Right lobe of liver (tissue), 6 donors: ENCODE measurements at regions not wholly inside any gene's neighbourhood (a gene's known extent, or its start where the extent isn't known, plus 50 kb on each side); places are given as distances from the start of the nearest gene placed in this dataset.
"Not testable (repeated sequence)": the region's sequence is repeated elsewhere in the genome, so short reads cannot be mapped to it uniquely, and the experiment has no call there.

ENCODE experiments used
- ATAC-seq, 4 donors: fragments of 200-7000 bp; cut with Tn5 transposase; one replicate each; pipeline ENCODE4 v1.9.1; 2020; ENCODE audit warnings: mild to moderate bottlenecking in 4 of 4, moderate library complexity in 4 of 4
- DNase-seq, 3 donors: peaks; one replicate each; pipeline ENCODE4 v3.0.0-alpha.2; 2020
- H3K27ac ChIP-seq, 3 donors: fragments of 200-600 bp; one replicate each; pipeline ENCODE4 v1.8.0; 2022
- H3K27me3 ChIP-seq, 2 donors: fragments of 200-600 bp; one replicate each; pipeline ENCODE4 v1.8.0; 2022
- H3K36me3 ChIP-seq, 4 donors: fragments of 200-600 bp; sonication (generic) in 1 of 4; one replicate each; pipeline versions ENCODE4 v1.5.1 to v1.8.0; 2017 to 2022; ENCODE audit warnings: control low read depth in 1 of 4
- H3K4me1 ChIP-seq, 4 donors: fragments of 200-600 bp; sonication (generic) in 1 of 4; one replicate each; pipeline versions ENCODE4 v1.5.1 to v1.8.0; 2017 to 2022; ENCODE audit warnings: control low read depth in 1 of 4
- H3K4me3 ChIP-seq, 3 donors: fragments of 200-600 bp; one replicate each; pipeline ENCODE4 v1.8.0; 2022
- H3K9me3 ChIP-seq, 4 donors: fragments of 200-600 bp; sonication (generic) in 1 of 4; one replicate each; pipeline versions ENCODE4 v1.5.1 to v1.8.0; 2017 to 2022; ENCODE audit warnings: control low read depth in 1 of 4
- CTCF ChIP-seq, 4 donors: fragments of 200-600 bp in 3 of 4; fragments of 450-650 bp in 1 of 4; IDR thresholded peaks; one replicate each; pipeline versions ENCODE4 v1.5.1 to v1.8.0; 2016 to 2022; ENCODE audit warnings: antibody characterized with exemption in 4 of 4, mild to moderate bottlenecking in 2 of 4
- POLR2A ChIP-seq: fragments of 450-650 bp; IDR thresholded peaks from one replicate; pipeline ENCODE4 v1.6.1; 2017; ENCODE audit warnings: antibody characterized with exemption, mild to moderate bottlenecking
- WGBS: methylation state at CpG from one replicate; pipeline ENCODE4 v1.1.6; 2018; ENCODE audit warnings: low coverage, low lambda C conversion rate; ENCODE audit not compliant: insufficient coverage; ENCODE audit errors: missing lambda C conversion rate; 5-methylcytosine and 5-hydroxymethylcytosine counted together
- intact Hi-C, 2 donors: fragments of 100-400 bp; cut with DNase I; formaldehyde crosslinking; loops; one replicate each; pipeline versions ENCODE4 v1.11.2 to v1.14.1; 2022
- donor health status: DM: no; HTN: yes; CAD: no.
- donor health status: DM: no; HTN: no; CAD: no.
- donor health status: DM: no; HTN: no; CAD: no.
- donor health status: DM: no; HTN: yes; CAD: no.
- donor health status: DM: no; HTN: yes; CAD: no.

- Histone ChIP-seq H3K27me3 (no peaks in the 10 kb centered on the region), H3K9me3 (no peaks in the 10 kb centered on the region), H3K27ac (no peak overlapping the region), H3K4me3 (no peak overlapping the region), H3K36me3 (no peaks in the 10 kb centered on the region), H3K4me1 (no peaks in the 10 kb centered on the region)
- DNase-seq, result no peak
- 81% methylated on average over 2 of the region's 2 CpGs for WGBS
- no peak for ATAC-seq
- no peak for TF ChIP-seq POLR2A
- TF ChIP-seq CTCF (IDR thresholded peaks at IDR 0.05), result no peak
- intact Hi-C loops, result no loop called here
These were observed 162.9 kb upstream of the KYNU start for GRCh38 chr2:142714600-142714999.

DNA sequence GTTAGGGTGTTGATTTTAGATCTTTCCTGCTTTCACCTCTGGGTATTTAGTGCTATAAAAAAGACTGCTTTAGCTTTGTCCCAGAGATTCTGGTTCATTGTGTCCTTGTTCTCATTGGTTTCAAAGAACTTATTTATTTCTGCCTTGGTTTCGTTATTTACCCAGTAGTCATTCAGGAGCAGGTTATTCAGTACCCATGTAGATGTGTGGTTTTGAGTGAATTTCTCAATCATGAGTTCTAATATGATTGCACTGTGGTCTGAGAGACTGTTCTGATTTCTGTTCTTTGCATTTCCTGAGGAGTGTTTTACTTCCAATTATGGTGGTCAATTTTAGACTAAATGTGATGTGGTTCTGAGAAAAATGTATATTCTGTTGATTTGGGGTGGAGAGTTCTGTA is 167.1 kb upstream of the KYNU start:
- no peaks in the 10 kb centered on the region for H3K9me3 ChIP-seq
- intact Hi-C loops, result no loop called here

DNA sequence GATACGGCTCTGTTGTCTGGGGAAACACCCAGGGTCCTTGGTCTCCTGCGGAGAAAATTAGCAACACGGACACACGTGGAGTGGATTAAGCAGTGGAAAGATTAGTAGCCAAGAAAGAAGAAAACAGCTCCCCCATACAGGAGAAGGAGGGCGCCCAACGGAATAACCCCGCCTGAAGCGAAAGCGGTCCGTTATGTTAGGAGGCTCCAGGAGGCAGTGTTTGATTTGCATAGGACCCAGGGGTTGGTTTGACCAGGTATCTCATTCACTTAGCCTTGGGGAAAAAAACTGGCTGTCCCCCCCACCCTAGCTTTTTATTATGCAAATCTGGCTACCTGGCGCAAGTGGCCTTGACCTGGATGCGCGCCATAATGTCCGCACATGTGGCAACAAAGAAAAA is 170.1 kb upstream of the KYNU start:
- DNase-seq (no peak), ATAC-seq (no peak)
- 76% methylated on average over 8 of the region's 14 CpGs for WGBS
- Histone ChIP-seq H3K36me3 (no peaks in the 10 kb centered on the region), H3K27me3 (no peaks in the 10 kb centered on the region), H3K9me3 (no peaks in the 10 kb centered on the region), H3K27ac (no peak overlapping the region), H3K4me1 (no peaks in the 10 kb centered on the region), H3K4me3 (no peak overlapping the region)
- TF ChIP-seq POLR2A (no peak), CTCF (IDR thresholded peaks at IDR 0.05) (no peak)
- intact Hi-C loops, result no loop called here

More for the DNA sequence above, 167.1 kb upstream of the KYNU start:
- H3K4me1 ChIP-seq, result no peaks in the 10 kb centered on the region
- ATAC-seq, result no peak
- H3K27ac ChIP-seq, result no peak overlapping the region
- TF ChIP-seq POLR2A (no peak), CTCF (IDR thresholded peaks at IDR 0.05) (no peak)
- DNase-seq, result no peak
- H3K27me3 ChIP-seq, result no peaks in the 10 kb centered on the region
- H3K36me3 ChIP-seq, result no peaks in the 10 kb centered on the region
- WGBS, result 36% methylated on average over 1 of the region's 1 CpG
- no peak overlapping the region for H3K4me3 ChIP-seq

GRCh38 chr2:142702397-142702796 is 175.1 kb upstream of the KYNU start:
- ATAC-seq, H3K9me3 ChIP-seq, DNase-seq, H3K27me3 ChIP-seq, H3K4me1 ChIP-seq, H3K36me3 ChIP-seq, intact Hi-C loops, H3K4me3 ChIP-seq, H3K27ac ChIP-seq: not testable (repeated sequence)
- no CpG with 5 or more reads among the region's 24 CpGs for WGBS

DNA sequence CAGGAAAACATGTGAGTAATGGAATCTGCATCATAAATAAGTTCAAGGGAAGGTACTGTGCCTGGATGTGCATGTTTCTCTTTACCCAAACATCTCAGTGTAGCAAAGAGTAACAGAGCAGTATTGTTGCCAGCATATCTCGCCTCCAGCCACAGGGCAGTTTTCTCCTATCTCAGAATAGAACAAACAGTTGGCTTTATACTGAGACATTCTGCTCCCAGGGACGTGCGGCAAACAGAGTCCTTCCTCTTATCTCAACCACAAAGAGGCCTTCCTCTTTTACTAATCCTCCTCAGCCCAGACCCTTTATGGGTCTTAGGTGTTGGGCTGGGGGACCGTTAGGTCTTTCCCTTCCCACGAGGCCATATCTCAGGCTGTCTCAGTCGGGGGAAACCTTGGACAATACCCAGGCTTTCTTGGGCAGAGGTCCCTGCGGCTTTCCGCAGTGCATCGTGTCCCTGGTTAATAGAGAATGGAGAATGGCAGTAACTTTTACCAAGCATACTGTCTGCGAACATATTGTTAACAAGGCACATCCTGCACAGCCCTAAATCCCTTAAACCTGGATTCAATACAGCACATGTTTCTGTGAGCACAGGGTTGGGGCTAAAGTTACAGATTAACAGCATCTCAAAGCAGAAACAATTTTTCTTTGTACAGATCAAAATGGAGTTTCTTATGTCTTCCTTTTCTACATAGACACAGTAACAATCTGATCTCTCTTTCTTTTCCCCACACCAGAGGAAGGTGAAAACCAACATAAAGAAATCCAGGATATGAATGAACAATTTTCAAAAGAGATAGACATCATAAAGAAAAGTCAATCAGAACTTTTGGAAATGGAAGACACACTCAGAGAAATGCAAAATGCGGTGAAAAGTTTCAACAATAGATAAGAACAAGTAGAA is 181.9 kb upstream of the KYNU start:
- H3K4me1 ChIP-seq, DNase-seq, H3K36me3 ChIP-seq, H3K9me3 ChIP-seq, H3K27me3 ChIP-seq, H3K27ac ChIP-seq, H3K4me3 ChIP-seq: not testable (repeated sequence)
- peak in 1 of 4 donors; percentile 32 for ATAC-seq
- intact Hi-C loops, result loop anchor here in 1 of 2 donors (10.0 kb wide), 1 partner anchor 279 kb away; no protein-coding TSS in a partner anchor
- 47% methylated on average over 11 of the region's 11 CpGs for WGBS
